Bone marrow (tissue), 2 donors: ENCODE measurements at regions not wholly inside any gene's neighbourhood (a gene's known extent, or its start where the extent isn't known, plus 50 kb on each side); places are given as distances from the start of the nearest gene placed in this dataset.

Experiments used
- DNase-seq, 2 donors: peaks; one replicate each; lab custom pipeline; 2025; lab: John Stamatoyannopoulos, UW

DNA sequence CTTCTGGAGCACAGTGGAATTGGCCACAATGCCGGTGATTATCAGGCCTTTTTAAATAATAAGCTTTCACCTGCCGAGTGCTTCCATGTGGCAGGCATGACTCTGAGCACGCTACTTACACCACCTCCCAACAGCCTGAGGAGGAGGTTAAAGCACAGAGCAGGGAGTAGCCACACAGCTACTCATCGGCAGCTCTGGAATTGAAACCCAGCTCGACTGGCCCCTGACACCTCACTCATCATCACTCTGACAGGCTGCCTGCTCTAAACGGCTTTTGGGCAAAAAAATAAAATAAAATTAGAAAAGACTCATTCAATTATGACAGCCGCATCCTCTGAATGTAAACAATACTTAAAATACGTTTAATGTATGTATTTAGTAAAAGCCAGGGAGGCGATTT is 326.4 kb upstream of the NOCT start:
- no peak for DNase-seq

DNA sequence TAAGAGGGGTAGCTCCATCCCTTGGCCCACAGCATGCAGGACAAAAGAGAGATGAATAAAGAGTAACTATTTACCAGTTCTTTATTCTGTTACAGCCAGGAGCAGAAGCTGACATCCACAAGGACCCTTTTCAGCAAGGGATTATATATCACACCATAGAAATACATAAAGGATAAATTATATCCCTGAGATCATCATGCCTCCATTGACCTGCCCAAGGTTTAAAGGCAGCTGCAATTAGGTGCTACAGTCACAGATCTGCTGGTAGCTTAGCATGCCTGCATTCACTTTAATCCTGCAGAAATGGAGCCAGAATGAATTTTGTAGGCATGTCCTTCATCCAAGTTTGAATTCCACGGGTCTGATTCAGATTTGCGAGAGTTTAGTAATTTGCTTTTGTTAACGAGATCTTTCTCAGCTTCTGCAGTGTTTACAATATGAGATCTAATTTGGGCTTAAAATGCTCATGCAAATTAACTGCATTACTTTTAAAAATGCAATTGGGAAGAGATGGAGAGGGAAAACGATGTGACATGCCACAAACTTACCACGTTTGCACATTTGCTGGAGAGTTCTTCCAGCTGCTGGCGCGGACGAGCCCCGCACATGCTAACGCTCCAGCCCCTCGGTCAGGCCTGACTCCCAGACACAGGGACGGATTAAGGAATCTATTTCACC is 327.0 kb upstream of the NOCT start:
- DNase-seq = no peak

DNA sequence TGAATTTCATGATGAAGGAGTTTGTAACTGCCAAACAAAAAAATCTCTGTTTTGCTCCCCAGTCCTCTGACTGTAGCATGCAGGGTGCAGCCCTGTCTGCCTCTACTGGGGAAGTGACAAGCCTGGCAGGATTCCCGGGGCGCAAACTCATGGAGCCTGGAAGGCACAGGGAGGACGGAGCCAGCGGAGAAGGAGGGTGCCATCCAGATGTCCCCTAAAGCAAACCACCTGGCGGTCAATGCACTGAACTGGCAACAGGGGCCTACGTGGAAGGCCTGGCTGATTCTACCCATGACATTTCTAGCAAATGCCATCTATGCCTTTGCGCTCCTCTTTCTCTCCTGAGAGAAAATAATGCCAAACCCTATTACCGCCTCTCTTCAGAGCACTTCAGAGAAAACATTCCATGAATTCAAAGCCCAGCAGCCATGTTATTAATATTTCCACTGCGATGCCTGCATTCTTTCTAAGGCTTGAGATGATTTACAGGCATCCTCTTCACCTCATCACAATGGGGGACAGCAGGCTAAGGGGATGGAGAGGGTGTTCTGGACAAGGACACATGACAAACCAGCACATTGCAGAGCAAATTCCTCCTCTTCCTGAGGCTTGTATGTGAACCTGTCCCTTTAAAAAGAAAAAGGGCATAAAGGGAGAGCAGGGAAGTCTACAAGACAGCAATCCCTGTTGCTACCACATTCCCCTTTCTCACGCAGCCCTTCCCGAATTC is 329.3 kb upstream of the NOCT start:
- DNase-seq = no peak

DNA sequence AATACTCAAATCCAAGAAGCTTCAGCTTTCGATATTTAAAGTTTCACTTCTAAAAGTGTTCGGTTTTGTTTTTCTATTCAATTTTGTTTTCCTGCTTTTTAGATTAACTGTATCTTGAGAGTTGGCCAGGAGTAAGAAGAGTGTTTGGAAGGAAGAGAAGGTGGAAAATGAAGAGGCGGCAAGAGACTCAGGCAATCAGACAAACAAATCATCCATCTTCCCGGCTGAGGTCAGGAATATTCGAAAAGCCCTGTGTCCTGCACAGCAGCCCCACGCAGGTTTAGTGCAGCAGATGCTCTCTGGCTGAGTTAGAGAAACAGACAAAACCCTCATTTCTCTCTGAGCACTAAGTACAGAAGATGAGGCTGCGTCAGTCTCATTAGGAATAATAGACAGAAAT is 330.3 kb upstream of the NOCT start:
- DNase-seq = no peak

DNA sequence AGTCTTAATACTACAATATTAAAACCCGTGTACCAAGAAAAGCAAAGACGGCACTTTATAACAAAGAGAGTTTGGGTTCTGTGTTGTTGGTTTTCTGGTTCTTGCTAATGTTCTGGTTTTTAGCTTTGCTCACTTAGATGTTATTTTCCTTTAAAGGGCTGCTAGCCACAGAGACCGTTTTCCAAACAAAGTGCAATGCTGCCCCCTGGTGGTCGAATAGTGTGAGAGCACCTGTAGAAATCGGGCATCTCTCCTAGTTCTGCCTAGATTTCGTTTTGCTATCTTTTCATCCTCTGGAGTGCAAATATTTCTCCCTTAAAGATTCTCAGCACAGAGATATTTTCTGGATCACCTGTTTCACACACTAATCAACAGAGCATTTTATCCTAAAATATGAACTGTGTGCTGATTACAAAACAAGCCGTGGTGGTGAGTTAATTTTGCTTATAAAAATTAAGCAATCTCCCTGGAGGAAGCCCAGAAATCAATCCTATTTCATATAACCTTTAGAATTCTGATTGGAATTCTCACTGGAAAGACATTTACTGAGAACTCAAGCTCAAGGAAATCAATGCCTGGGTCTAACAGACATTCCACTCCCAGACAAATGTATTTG is 334.5 kb upstream of the NOCT start:
- peak; percentile 8 to 55 for DNase-seq

DNA sequence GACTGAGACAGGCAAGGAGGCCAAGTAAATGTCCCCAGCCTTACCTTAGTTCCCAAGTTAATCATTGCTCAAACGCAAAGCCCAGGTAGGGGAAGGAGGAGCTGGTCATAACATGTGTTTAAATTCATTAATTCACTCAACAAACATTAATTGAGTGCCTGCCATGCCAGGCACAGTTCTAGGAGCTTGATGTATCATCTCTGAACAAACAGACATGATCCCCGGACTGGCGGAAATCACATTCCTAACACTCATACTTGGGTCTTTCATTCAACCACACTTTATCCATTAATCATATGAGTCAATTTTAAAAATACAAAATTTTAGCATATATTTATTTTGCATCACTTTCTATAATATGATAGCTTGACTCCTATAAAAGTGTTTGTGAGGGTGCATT is 335.3 kb upstream of the NOCT start:
- no peak for DNase-seq

DNA sequence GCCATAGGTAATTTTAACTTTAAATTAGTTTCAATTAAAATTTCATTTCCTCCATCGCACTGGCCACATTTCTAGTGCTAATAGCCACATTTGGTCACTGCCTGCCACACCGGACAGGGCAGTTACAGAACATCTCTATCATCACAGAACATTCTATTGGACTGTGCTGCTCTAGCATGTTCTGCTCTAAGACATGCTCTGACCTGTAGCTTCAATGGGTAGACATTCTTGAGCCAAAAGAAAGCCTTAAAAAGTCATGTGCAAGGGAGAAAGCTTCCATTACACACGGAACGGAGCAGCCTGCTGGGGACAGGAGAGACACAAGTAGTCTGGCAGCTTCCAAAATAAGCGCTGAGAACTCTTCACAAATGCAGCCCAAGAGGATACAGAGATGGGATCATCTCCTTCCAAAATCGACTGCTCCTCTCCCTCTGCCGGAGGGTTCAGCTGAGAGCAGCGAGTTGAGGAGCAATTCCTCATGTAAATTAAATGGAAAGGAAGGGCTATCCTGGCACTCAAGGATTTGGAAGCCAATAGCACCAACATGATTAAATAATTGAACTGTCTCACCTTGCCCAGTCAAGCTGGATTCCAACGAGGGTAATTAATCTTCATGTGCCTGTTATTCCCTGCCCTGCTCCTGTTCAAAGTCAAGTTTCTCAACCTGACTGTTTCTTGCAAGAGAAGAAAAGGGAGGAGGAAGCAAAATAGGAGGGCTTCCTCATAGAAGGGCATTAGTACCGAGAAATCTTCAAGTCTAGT is 336.4 kb upstream of the NOCT start:
- no peak for DNase-seq

DNA sequence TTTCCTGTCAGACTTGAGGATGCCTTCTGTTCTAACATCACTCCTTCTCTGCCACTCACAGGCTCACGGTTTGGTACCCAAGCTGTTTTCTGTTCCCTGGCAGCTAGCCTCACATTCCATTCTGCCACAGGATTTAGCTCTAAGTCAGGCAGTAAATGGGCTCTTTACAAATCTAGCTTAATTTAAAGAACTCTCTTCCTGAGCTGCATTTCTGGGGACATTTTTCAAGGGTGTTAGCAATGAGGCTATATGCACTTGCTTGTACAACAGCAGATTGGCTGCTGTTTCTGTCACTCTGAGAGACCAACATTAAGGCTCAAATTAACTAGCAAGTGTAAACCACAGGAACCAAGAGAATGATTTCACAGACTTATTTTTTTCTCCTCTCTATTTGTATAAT is 337.8 kb upstream of the NOCT start:
- no peak for DNase-seq

DNA sequence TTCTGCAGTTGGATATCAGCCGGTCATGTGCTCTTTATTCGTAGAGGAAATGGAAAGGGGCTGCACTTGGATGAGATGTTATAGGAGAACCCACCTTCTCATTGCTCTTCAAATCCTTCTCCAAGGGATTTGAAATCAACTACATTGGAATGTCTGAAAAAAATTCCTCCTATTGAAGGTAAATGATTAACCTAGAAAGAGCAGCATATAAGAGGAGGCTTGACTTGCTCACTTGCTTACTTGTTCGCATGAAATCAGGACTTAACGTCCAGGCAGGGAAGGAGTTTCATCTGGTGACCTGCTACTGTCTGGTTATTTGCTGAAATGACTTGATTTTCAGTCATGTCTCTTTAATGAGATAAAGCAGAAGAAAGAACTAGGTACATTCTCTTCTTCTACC is 338.4 kb upstream of the NOCT start:
- no peak for DNase-seq

DNA sequence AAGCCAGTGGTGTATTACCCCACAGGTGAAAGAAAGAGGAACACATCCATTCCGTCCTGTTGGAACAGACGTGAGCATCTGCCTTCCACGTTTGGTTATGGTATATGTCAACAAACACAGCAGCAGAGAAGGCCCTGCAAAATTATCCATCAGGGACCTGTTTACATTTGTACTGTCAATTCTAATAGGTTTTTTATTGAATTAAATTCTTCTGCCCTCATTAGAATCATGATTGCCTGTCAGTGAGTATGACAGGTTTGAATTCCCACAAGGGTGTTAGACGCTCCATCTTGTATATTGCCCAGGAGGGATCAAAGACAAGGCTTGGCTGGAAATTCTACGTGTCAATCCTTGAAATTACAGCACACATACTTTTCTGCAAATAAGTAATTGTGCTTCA is 339.9 kb upstream of the NOCT start:
- DNase-seq = no peak

DNA sequence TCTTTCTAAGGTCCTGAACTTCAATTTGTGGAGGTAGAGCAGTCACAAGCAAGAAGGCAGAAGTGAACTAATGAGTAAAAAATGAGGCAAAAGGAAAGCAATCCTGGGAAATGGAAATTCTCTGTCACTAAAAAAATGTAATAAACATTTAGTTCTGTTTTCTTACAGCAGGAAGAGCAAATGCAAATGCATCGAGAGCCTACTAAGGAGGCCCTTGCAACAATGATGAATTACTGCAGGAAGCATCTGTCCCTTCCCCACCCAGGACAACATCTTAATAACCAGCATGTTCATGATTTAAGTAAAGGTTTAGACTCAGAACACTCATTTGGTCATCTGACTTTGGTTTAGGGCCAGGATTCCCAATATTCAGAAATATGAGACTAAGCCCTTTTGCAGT is 341.4 kb upstream of the NOCT start:
- DNase-seq = no peak

DNA sequence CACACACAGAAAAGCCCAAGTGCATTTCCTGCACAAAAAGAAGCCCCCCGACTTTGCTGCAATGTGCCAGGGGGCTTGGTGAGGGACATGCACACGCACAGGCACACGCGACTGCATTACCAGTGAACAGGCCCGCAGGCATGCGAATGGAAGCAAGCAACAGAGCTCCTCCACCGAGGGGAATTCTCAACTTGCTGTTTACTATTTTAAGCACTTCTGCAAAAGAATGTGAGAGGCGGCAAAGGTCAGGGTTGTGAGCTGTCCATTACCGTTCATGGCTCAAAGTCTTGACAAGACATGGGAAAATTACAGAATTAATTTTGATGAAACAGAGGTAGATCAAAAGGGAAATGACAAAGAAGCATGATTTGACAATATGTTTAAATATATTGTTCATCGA is 342.5 kb upstream of the NOCT start:
- no peak for DNase-seq

DNA sequence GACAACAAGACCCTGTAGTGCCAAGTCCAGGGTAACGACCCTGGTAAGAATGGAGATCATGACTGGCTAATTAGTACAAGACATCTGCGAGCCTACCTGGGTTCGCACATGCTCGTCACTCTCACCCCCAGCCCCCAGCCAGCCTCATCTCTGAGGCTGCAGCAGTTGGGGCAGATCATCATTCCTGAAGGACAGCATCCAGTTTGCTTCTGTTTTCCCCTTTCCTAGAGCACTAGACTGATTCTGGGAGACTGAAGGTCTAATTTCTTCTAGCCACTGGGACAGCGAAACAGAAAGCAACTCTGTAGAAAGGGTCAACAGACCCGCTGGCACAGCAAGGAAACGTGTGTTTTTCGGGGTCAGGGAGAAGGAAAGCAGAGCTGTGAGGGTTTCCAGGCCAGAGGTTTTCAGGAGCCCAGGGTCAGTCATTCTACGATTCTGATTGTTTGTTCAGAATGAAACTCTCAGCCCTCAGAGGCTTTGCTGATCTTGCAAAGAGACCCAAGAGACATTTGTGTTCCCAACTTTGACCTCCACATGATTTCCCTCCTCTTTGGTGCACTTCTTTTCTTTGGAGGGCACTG is 343.1 kb upstream of the NOCT start:
- DNase-seq = no peak

DNA sequence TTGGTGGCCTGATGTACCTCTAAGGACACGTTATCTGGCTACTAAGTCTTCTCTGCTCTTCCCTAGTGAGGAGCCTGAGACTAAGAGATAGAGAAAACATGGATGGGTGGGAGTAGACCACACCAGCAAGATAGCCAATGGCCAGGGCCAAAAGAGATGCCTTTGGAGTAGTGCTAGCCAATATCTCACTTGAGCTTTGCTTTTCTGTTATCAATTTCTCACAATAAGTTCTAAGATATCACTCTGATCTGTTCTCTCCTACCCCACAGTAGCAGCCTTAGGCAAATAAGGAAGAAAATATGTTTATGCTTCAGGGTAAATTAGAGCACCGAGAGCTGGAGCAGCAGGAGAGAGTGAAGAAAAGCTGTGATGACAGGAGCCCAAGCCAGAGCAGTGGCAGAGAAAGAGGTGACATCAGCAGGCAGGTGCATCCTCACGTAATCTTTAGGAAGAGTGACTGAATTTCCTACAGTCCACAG is 343.9 kb upstream of the NOCT start:
- no peak for DNase-seq

DNA sequence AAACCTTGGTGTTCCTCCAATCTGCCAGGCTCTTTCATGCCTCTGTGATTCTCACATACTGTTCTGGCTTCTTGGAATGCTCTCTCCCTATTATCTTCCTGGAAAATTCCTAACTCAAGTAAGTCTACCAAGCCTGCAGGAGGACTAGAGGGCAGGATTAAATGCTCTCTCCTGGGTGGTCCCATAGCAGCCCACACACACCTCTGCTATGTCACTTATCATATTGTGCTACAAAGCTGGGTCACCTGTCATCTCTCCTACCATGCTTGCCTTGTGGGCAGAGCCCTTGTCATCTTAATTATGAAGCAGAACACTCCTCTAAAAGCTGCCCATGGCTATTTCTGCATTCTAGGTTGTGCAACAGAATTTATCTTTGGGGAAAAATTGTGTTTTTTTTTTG is 344.5 kb upstream of the NOCT start:
- no peak for DNase-seq

DNA sequence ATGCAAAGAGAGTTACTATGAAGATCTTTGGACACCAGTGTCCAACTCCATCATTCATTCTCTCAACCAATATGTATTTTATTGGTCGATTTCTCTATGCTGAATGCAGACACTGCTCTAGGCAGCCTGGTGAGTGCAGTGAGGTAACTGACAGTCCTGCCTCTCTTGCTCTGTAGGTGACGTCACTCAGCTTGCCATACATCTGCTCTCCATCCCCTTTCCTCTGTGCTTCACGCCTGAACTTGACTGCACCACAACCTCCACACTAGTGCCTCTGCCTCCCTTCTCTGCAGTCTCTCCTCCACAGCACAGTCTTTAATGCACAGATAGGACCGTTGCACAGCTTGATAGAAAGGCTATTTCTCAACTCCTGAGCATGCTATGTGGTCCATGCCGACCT is 344.9 kb upstream of the NOCT start:
- no peak for DNase-seq

DNA sequence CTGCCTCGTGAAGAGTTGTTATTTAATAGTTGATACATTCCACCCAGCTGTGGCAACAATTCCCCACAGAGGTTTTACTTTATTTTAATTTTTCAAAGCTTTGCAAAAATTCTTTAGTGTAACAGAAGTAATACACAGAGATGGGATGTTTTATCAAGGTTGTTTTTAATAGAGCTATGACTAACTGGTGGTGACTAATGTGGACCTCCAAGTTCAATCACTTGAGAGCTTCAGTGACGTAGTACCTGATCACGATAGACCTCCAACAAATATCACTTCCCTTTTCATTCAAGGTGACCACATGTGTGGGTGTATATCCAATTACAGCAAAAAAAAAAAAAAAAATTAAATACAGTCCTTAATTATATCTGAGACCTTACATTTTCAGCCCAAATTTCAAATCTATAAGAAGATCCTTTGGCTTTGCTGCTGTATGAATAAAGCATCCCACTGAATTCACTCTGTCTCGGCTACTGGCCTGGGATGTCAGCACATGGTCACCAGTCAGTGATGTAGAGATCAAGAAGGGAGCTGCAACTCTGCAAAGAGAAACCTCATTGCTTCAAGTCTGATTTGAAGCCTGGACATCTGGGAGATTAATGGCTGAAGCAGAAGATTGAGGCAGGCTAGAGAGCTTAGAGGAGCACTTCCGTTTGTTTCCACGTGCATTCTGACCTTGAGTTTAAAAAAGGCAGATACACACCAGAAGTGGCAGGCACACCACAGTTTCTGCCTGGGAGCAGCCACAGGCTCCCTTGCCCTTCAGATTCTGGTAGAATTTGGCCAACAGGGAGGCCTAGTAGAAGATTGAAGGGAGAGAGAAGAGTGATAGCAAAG is 345.9 kb upstream of the NOCT start:
- no peak for DNase-seq

DNA sequence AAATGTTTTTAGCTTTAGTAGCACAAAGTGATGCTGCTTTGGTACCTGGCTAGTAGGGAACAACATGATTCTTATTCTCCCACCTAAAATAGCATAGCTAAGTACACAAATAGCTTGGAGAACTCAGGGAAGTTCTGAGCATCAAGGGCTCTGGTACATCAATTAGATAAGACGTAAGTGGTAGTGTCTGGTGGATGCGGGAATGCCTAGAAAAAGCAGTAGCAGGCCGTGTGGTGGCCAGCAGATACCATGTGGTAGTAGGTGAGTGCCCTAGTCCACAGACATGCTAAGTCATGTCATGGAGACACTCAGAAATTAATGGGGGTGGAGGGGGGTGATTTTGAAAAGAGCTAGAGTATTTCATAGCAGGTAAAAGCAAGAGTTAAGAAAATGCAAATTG is 347.3 kb upstream of the NOCT start:
- DNase-seq = no peak

DNA sequence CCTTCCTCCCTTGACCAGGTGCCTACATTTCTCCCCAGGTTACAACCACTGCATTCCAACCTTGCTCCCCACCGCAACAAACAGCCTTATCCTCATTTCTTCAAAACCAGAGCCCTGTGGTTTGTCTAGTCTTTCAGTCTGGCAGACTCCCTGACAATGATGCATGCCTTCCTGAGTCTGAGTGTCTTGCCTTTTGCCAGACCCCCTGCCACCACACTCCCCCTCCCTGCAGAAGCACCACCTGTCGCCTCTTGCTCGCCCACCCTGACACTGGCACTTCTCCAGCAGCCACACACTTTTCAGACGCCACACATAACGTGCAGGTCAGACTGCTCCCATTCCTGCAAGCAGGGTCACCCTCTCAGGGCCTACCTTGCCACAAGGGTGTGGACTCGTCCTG is 349.2 kb upstream of the NOCT start:
- DNase-seq = no peak

DNA sequence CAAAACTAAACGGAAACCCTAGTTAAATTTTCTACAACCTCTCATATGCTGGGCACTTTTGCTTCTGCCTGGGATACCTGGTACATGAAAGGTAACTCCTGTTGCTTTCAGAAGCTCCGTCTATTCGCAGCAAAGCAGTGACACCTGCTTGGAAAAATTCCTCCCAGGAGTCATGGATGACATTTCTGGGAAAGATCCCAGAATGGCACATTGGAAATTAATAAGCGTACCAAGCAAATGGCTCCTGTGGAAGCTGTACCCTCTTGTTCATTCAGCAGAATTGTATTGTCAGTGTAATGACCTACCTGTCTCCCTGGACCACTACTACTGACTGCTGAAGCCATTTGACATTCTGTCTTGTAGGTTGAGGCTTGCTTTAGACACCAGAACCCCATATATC is 349.7 kb upstream of the NOCT start:
- no peak for DNase-seq

DNA sequence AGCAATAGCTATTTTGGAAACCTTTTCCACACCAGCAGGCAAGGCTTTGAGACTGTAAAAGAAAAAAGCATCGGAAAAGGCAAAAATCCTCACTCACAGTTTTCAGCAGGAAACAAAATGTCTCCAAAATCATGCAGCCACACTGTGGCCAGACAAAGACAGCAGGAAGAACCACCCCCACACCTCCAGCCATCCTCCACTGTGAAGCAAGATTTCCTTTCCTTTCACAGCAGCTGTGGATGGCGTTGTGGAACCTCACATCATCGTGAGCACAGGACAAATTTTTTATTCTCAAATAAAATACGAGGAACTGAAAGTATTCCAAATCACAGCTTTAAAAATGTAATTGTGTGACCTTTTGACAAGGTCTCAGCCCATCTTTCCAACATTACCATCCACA is 351.7 kb upstream of the NOCT start:
- no peak for DNase-seq
